ENCODE measurements at regions not wholly inside any gene's neighbourhood (a gene's known extent, or its start where the extent isn't known, plus 50 kb on each side); places are given as distances from the start of the nearest gene placed in this dataset.
"Not testable (repeated sequence)": the region's sequence is repeated elsewhere in the genome, so short reads cannot be mapped to it uniquely, and the experiment has no call there.

DNA sequence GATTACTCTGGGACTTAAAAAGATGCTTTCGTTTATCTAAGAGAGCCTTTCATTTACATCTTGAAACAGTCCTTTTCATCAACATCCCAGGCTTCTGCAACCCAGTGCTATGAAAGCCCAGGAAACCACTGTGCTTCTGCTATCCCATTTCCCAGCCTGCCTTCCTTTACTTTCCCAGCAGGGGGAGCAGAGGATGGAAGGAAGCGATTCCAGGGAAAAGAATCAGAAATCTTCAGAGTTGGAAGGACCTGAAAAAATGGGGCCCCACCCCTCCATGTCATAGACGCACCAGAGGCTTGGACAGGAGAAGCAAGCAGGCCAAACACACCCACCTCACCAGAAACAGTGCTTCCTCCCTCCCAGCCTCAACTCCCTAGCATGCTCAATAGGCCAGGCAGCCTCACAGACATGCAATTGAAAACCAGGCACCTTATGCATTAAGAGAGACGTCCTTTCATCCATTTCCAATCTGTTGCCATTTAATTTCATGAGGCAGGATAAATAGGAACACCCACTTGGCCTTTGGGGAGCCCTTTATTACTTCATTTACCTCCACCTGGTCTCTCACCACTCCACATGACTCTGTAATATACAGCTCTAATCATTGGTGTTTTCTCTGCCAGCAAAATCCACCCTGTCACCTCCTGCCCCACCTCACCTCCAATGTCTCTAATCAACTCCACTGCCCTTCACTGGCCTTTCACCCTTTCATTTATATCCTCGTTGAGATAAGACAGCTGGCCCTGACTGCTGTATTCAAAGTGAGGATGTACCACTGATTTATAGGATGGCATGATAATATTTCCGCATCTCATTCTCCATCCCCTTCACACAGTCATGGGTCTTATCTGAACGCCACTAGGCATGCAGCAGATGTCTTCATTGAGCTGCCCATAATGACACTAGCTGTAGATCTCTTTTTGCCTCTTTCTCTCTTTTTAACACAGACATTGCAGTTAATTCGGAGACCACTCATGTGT lies 583.9 kb downstream of the NTRK3 start:
- DNase-seq: peak; percentile 36

DNA sequence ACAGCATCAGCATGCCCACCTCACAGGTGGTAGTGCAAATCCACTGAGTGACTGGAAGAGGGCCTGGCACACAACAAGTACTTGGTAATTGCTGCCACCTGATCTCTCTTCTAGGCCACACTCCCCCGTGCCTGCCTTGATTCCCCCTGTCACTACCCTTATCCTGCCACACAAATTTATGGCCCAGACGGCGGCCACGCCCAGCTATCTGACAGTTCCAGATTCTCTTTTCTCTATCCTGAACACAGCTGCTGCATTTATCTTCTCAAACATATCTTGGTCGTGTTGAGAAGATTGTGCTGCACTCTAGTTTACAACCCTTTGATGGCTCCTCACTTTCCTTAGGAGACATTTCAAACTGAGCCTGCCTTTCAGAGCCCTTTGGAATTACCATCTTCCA lies 585.2 kb downstream of the NTRK3 start:
- DNase-seq: no peak

DNA sequence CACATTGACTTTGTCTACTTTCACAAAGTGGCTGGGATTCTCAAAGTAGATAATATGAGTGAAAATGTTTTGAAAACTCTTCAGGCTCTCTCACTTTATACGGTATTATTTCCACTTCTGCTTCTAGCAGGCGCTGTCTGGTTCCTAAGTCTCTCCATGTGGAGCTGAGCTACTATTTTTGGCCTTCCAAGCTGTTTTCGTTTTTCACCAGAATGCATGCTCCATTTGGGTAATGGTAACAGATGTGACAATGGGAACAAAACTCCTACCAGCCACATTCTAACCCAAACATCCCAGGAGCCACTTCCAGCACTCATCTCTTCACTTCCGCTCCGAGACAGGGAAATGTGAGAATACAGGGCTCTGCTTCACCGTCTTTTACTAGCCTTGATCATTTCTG lies 586.7 kb downstream of the NTRK3 start:
- DNase-seq: no peak

DNA sequence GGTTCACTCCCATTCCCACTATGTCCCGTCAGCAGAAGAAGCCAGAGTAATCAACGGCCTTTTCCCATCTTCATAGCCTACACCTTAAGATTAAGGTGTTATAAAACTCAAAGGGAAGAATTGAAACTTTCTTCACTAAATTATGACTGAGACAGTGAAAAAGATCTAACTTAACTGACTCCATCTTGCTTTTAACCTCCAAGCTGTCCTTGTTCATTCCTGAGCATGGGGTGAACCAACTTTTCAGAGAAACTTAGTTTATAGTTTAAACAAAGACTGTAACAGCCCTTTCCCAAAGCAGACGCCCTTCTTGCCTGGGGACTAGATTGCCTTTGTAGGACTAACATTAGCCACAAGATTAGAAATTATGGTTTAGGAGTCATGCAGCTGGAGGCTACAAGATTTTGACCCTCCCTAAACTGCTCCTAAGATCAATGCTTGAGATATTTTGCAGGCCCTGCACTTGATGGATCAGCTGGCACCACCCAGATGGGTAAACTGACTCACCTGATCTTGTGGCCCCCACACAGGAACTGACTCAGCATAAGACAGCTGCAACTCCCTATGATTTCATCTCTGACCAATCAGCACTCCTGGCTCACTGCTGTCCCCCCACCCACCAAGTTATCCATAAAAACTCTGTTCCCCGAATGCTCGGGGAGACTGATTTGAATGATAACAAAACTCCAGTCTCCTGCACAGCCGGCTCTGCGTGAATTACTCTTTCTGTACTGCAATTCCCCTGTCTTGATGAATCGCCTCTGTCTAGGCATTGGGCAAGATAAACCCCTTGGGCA lies 587.6 kb downstream of the NTRK3 start:
- not testable (repeated sequence) for DNase-seq

DNA sequence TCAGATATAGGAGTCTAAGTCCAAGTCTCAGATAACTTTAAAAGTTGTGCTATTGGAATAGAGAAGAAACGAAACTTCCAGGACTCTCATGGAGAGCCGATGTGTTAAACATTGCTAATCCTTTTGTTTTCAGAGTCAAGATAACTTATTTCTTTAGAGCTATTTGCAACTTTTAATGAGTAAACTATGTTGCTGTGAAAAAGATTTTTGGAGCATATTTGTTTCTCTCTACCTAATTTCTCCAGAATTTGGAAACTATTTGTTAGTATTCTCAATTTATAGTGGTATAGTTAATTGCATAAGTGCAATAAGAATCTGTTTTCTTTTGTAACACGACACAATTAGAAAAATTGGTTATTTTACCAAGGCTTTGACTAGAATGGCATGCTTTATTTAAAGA lies 588.9 kb downstream of the NTRK3 start:
- no peak for DNase-seq

DNA sequence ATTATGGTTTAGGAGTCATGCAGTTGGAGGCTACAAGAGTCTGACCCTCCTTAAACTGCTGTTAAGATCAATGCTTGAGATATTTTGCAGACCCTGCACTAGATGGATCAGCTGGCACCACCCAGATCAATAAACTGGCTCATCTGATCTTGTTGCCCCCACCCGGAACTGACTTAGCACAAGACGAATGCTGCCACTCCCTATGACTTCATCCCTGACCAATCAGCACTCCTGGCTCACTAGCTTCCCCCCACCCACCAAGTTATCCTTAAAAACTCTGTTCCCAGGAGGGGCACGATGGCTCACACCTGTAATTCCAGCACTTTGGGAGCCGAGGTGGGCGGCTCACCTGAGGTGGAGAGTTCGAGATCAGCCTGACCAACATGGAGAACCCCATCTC lies 594.0 kb downstream of the NTRK3 start:
- no peak for DNase-seq

DNA sequence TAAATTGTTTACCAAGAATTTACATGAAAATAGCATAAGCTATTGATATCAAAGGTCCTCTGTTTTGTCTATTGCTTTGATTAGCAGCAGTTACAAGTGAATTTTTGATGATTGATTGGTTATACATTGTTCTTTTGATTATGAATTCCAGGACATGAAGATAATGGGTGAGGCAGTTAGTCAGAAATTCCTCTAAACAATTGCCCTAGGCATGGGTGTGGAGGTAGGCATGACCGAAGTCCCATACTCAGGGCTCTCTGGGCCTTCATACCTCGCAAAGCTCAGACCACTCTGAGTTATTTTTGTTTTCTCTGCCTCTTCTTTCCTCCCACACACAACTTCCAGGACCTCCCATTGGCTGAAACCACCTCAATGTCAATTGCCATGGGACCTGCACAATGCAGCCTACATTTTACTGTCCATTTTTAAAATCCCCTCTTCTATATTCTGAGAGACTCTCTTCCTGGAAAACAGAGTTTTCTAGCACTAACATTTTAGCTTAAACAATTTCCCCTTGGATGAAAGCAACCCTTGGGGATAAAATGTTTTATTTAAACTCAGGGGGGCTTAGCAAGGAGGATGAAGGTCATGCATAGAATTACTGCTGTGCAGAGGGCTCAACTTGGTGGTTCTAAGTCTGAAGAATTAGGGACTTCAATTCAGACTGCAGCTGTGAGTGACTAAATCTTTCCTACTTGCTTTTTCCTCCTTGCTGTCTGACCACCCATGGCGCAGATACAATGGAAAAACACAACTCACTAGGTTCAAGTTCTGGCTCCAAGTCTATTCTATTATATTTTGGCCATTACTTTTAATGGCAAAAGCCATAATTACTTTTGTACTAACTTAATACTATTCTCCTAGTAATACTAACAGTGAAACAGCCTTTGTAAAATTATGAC lies 594.8 kb downstream of the NTRK3 start:
- no peak for DNase-seq

DNA sequence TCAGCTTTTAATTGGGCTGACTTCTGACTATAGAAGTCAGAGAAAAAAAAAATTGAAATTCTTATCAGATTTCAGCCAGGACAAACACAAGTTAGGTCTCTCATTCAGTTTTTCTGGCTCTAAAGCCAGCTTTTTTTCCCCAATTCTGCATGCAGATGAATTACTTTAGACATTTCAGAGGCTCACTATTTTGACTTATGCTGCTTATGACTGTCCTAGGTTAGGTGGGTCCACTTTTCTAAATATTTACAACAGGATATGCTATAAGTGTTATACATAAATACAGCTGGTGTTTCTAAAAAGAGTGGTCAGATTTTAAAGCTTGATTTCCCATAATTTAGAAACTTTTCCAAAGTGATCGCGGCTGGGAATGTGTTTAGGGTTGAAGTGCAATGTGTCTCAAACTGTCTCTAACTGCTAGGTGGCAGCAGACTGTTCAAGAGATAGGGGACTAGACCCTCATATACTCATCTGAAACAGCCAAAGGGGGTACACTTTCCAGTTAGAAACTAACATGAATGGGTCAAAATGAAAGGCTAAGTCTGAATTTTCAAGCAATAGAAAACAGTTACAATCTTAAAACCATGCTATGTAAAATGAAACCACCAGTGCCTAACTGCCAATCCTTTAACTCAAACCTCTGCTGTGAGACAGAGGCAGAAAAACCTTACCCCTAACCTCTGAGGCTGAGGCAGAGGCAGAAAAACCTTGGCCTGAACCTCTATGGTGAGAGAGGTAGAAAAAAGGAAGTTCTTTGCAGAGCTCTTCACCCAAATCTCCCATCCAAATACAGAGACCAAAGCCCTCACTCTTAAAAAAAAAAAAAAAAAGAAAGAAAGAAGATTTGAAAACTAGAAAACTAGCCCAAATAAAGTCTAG lies 596.0 kb downstream of the NTRK3 start:
- DNase-seq: no peak

DNA sequence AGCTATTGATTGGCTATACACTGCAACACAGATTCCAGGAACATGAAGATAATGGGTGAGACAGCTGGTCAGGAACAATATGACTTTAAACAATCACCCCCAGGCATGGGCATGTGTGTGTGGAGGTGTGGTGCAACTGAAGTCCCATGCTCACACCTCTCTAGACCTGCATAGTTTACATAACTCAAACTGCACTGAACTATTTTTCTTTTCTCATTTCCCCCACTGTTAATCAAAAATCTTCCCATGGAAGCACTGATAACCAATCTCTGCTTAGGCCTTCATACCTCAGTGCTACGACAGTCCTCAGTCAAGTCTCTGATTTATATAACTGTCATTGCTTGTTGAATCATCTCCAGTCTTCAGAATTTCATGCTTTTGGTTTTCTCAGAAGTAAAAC lies 600.2 kb downstream of the NTRK3 start:
- no peak for DNase-seq

DNA sequence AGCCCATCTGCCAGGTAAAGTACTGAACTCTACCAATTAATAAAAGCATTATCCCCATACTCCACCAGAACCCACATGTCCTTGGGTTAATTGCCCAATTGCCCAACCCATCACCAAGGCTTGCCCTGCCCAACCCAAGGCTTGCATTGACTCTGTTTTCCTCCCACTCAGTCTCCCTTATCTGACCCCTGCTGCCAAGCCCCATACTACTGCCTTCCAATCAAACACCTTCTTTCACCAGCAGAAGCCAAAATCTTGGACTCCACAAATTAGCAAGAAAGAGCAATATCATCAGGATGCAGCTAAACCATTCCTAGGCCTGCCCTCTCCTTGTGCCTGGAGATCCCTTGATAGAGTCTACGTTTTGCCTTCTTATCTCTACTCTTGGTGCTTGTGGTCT lies 602.9 kb downstream of the NTRK3 start:
- DNase-seq: no peak

DNA sequence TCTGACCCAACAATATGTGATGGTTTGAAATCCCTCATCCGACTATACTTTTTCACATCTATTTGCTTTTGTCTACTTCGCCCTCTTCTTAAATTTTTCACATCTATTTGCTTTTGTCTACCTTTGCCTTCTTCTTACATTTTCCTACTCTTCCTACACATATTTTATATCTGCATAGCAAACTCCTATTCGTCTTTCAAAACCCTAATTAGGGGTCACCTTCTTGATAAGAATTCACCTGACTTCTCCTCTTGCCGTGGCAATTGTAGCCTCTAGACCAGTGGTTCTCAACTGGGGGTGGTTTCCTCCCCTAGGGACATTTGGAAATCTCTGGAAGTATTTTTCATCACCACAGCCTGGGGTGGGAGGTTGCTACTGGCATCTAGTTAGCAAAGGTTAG lies 607.4 kb downstream of the NTRK3 start:
- no peak for DNase-seq

DNA sequence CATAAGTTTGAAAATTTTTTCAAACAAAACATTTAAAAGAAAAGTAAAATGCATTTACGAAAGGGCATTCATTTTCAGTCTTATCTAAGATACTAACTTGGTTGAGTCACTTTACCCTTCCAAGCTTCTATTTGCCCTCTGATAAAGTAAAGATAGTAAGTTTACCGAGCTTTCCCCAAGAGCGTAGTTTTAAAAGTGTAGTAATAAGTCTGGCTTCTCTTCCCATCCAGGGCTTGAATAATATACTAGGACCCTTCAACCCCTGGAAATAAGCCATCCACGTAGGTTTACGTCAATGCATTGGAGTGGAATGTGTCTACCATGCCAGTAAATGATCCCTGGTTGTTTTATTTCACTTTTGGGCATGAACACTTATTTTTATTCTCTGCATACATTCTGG lies 608.3 kb downstream of the NTRK3 start:
- no peak for DNase-seq

DNA sequence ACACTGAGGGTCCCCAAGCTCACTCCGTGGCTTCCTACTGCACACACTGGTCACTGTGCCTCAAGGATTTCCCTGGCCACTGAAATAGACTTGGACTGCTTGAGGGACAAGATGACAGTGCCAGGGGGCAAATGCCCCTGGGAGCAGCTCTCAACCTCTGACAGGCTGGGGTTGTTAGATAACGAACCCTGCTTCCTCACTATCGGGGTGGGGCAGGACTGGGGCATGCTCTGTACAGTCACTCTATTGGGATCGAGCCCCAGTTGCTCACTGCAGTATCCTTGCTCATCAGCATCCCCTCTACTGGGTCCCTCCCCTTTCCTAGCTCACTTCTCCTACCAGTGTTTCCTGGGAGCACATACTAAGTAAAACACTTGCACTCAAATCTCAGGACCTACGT lies 610.8 kb downstream of the NTRK3 start:
- no peak for DNase-seq

DNA sequence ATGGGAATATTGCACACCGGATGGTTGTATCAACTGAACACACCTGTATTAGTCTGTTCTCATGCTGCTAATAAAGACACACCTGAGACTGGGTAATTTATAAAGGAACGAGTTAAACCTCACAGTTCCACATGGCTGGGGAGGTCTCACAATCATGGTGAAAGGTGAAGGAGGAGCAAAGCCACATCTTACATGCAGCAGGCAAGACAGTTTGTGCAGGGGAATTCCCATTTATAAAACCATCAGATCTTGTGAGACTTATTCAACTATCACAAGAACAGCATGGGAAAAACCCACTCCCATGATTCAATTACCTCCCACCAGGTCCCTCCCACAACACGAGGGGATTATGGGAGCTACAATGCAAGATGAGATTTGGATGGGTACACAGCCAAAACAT lies 613.5 kb downstream of the NTRK3 start:
- DNase-seq: not testable (repeated sequence)

DNA sequence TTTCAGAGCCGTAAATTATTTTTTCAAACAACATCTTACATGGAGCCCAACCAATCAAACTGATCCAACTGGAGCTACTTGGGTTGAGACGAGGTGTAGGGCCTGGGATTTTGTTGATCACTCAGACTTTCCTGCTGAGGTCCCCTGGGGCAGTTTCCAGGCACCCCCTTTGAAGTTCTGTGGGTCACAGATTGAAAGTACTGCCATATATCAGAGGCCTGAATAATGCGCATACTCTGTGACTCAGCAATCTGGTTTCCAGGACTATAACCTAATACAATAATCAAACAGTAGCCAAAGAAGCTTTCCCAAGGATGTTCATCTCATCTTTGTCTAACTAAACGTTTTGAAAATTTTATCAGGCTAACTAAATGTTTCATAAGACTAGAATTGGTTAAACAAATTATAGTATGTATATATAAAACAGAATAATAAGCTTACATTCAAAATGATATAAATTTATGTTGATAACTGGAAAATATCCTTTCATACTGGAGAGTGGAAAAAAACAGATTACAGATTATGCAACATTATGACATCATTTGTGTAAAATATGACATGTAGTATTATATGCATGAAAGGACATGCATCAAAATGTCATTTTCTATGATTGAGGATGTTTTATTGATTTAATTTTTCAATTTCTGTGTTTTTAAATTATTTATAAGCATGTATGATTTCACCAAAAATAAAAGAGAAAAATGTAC lies 617.1 kb downstream of the NTRK3 start:
- no peak for DNase-seq

DNA sequence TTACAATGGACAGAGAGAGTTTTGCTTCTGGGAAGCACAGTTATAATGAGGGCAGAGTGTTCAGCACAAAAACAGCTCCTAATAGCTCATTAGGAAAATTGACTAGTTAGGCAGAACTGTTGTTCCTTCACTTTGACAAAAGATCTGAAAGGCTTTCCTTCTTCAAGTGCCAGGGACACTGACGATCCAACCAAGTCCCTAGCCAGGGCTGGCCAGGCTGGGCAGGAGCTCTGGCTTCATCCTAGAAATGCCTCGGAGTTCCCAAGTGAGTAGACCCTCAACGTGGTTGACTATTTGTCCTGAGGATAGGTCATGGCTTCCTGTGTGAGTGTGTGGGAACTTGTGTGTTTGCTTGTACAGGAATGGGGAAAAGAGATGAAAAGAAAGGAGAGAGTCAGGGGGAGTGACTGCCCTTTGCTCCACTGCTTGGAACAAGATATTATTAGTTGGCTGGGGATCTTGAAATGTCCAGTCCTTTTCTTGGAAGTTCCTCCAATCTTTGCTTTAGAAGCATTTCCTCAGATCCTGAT lies 617.9 kb downstream of the NTRK3 start:
- DNase-seq: no peak

DNA sequence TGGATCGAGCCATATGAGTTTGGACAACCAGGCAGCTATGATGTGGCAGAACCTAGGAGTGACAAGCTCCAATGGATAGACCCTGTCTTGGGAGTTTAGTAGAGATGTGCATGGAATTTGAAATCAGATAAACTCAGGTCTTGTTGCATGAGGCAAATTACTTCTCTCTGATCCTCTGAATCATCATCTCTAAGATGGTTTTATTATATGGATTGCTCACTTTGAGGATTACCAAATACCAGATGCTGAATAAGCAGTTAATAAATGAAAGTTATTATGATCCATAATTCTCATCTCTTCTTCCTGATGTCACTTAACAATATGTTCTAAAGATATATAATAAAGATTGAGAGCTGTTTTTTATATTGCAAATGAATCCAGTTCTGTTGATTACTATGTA lies 622.2 kb downstream of the NTRK3 start:
- no peak for DNase-seq

DNA sequence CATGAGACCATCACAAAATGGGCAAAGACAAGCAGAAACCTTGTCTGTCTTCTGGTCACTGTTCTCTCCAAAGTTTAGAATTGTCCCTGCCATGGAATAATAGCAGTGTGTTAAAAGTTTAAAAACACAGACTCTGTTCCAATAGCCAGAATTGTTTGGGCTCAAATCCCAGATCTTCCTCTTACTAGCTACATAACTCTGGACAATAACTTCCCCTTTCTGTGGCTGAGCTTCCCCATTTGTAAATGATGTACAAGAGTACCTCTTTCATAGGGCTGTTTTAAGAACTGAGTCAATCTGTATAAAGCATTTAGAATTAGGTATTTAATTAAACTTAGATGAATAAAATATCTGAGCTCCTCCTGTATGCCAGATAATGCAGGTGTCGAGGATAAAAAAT lies 623.0 kb downstream of the NTRK3 start:
- no peak for DNase-seq

DNA sequence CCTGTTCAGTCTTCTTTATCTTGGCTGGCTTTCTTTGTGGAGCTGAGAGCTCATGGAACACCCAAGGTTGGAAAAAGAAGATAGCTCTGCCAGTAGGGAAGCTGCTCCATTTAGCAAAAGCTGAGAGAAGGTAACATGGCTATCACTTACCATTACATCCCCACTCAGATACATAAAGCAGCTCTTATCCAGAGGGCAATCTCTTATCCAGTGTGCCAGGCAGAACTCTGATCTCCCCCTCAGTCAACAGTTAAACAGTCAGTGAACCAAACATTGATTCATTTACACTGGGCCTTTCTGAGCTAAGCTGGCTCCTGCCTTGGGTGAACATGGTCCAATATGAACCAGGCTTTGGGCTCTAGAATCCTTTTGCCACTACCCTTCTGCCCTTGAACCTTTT lies 624.2 kb downstream of the NTRK3 start:
- no peak for DNase-seq

DNA sequence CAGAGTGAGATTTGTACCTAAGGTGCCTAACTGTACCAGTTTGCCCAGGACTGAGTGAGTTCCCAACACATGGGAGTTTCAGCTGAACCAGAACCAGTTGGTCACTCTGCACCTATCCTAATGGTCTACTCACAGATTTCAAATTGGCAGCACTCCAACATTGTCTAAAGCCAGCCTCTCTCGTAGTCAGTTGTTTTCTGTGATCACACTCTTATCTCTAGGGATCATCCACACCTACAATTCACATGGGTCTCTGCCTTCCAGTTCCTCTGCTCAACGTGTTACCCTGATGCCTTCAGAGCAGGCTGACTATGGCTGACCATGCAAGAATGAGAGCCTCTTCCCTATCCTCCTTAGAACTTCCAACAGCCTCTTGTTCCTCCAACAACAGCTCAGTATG lies 624.8 kb downstream of the NTRK3 start:
- DNase-seq: no peak

DNA sequence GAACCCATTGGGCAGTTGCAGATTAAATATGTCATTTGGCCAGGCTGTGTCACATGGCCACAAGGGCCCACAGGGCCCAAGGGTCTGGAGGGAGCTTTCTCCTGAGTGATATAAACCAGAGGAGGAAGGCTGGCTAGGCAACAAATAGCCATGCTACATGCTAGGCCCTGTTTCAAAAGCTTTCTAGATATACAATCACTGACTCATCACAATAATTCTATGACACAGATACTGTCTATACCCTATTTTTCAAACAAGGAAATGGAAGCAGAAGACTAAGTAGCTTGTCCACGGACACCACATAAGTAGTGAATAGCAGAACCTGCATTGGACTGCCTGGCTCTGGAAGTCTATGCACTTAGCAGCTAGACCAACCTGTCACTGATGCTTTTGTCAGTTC lies 625.4 kb downstream of the NTRK3 start:
- DNase-seq: no peak
